OCI-LY3 (cell line): ENCODE measurements at regions not wholly inside any gene's neighbourhood (a gene's known extent, or its start where the extent isn't known, plus 50 kb on each side); places are given as distances from the start of the nearest gene placed in this dataset.
"Not testable (repeated sequence)": the region's sequence is repeated elsewhere in the genome, so short reads cannot be mapped to it uniquely, and the experiment has no call there.

Experiments used
- H2AFZ ChIP-seq: fragments of 200-600, 300-600 bp; shearing (Covaris generic); 2 replicates; pipeline ENCODE4 v1.6.0; 2014; ENCODE audit warnings: antibody characterized with exemption, low read depth, low read length
- H3K27ac ChIP-seq: fragments of 200-600, 300-600 bp; sonication (generic); 2 replicates; pipeline ENCODE4 v1.5.1; 2014; ENCODE audit warnings: mild to moderate bottlenecking, low read length, moderate library complexity, mixed read lengths
- H3K27me3 ChIP-seq: fragments of 200-600, 300-600 bp; sonication (generic); 2 replicates; pipeline ENCODE4 v1.6.1; 2014; ENCODE audit warnings: low read depth, low read length, mixed read lengths
- H3K36me3 ChIP-seq: fragments of 200-600, 300-600 bp; sonication (generic); replicated peaks from 2 replicates; pipeline ENCODE3; 2014; ENCODE audit warnings: low read depth, low read length, mixed read lengths
- H3K4me1 ChIP-seq: fragments of 300-600, 200-600 bp; sonication (generic); 2 replicates; pipeline ENCODE4 v1.6.1; 2014; ENCODE audit warnings: low read length, mixed read lengths
- H3K4me2 ChIP-seq: fragments of 200-600, 300-600 bp; sonication (generic); 2 replicates; pipeline ENCODE4 v1.6.1; 2014; ENCODE audit warnings: low read length, mixed read lengths
- H3K4me3 ChIP-seq: fragments of 300-600, 200-600 bp; sonication (generic); 2 replicates; pipeline ENCODE4 v1.5.1; 2014; ENCODE audit warnings: antibody characterized with exemption, mild to moderate bottlenecking, low read length, moderate library complexity
- H3K79me2 ChIP-seq: fragments of 300-600, 200-600 bp; shearing (Covaris generic); 2 replicates; pipeline ENCODE4 v1.6.1; 2014; ENCODE audit warnings: mild to moderate bottlenecking, low read length, mixed read lengths
- H3K9ac ChIP-seq: fragments of 300-600, 200-600 bp; shearing (Covaris generic); 2 replicates; pipeline ENCODE4 v1.6.0; 2014; ENCODE audit warnings: mild to moderate bottlenecking, low read length, moderate library complexity
- H3K9me3 ChIP-seq: fragments of 200-600, 300-600 bp; shearing (Covaris generic); 2 replicates; pipeline ENCODE4 v1.6.1; 2014; ENCODE audit warnings: low read length, mixed read lengths; ENCODE audit not compliant: insufficient read depth
- H4K20me1 ChIP-seq: fragments of 200-600, 300-600 bp; sonication (generic); 2 replicates; pipeline ENCODE4 v1.6.1; 2016; ENCODE audit warnings: low read length, mixed read lengths; ENCODE audit not compliant: insufficient read depth
- CTCF ChIP-seq: fragments of 200-600, 300-600 bp; sonication (generic); IDR thresholded peaks from 2 replicates; pipeline ENCODE4 v1.5.1; 2014; ENCODE audit warnings: antibody characterized with exemption, low read length, low read depth

- H3K4me3 ChIP-seq, H3K9me3 ChIP-seq, H3K27me3 ChIP-seq, H2AFZ ChIP-seq, H3K36me3 ChIP-seq, H3K79me2 ChIP-seq, H3K9ac ChIP-seq, H3K27ac ChIP-seq, H4K20me1 ChIP-seq, H3K4me2 ChIP-seq: not testable (repeated sequence)
- H3K4me1 ChIP-seq: peaks cover 16% of the 10 kb centered on the region
Observed at GRCh38 chr9:42437057-42437759, 253.7 kb downstream of the SPATA31A6 start.

- H3K79me2 ChIP-seq: not testable (repeated sequence)
- peaks cover 21% of the 10 kb centered on the region for H3K4me1 ChIP-seq
Observed at GRCh38 chr9:42442680-42443079, 259.2 kb downstream of the SPATA31A6 start.

GRCh38 chr9:42443414-42443813 is 260.0 kb downstream of the SPATA31A6 start:
- not testable (repeated sequence) for H2AFZ ChIP-seq, H4K20me1 ChIP-seq, H3K79me2 ChIP-seq, H3K9me3 ChIP-seq, H3K9ac ChIP-seq, H3K36me3 ChIP-seq, H3K27me3 ChIP-seq
- Histone ChIP-seq H3K27ac (peak overlapping the region; percentile 44), H3K4me2 (peak overlapping the region; percentile 42), H3K4me1 (peaks cover 21% of the 10 kb centered on the region), H3K4me3 (0 out of 2 replicates have a peak overlapping the region, but pooled peaks have one; percentile 4)

More at GRCh38 chr9:42442680-42443079, 259.2 kb downstream of the SPATA31A6 start:
- H3K36me3 ChIP-seq, H3K4me3 ChIP-seq, H4K20me1 ChIP-seq, H2AFZ ChIP-seq, H3K27ac ChIP-seq, H3K9ac ChIP-seq, H3K4me2 ChIP-seq, H3K9me3 ChIP-seq, H3K27me3 ChIP-seq: not testable (repeated sequence)

- not testable (repeated sequence) for H3K9me3 ChIP-seq, H3K27me3 ChIP-seq, H3K27ac ChIP-seq, H3K4me2 ChIP-seq, H3K9ac ChIP-seq, H2AFZ ChIP-seq, H3K4me1 ChIP-seq, H3K36me3 ChIP-seq, H3K4me3 ChIP-seq, H4K20me1 ChIP-seq, H3K79me2 ChIP-seq
Observed at GRCh38 chr9:42461436-42461835, 278.0 kb downstream of the SPATA31A6 start.

- H3K79me2 ChIP-seq, H3K27me3 ChIP-seq, H3K4me3 ChIP-seq, H3K9ac ChIP-seq, H2AFZ ChIP-seq, H3K27ac ChIP-seq, H3K36me3 ChIP-seq, H4K20me1 ChIP-seq, H3K9me3 ChIP-seq, H3K4me1 ChIP-seq, H3K4me2 ChIP-seq: not testable (repeated sequence)
Observed at GRCh38 chr9:42461863-42462262, 278.4 kb downstream of the SPATA31A6 start.

- H3K79me2 ChIP-seq, H4K20me1 ChIP-seq, H3K4me2 ChIP-seq, H3K27me3 ChIP-seq, H3K9ac ChIP-seq, H3K4me3 ChIP-seq, H2AFZ ChIP-seq, H3K4me1 ChIP-seq, H3K36me3 ChIP-seq, H3K9me3 ChIP-seq, H3K27ac ChIP-seq: not testable (repeated sequence)
Observed at GRCh38 chr9:42463981-42464380, 280.5 kb downstream of the SPATA31A6 start.

- H3K79me2 ChIP-seq, H3K4me3 ChIP-seq, H3K27ac ChIP-seq, H3K36me3 ChIP-seq, H3K4me2 ChIP-seq, H3K9me3 ChIP-seq, H4K20me1 ChIP-seq, H3K9ac ChIP-seq, H3K4me1 ChIP-seq, H3K27me3 ChIP-seq: not testable (repeated sequence)
- H2AFZ ChIP-seq: peak overlapping the region; percentile 35; the same call in 1 of the 2 replicates
- TF ChIP-seq CTCF: peak; percentile 92
Observed at GRCh38 chr9:42470577-42470976, 287.1 kb downstream of the SPATA31A6 start.

- H3K4me2 ChIP-seq, H3K36me3 ChIP-seq, H3K27ac ChIP-seq, H2AFZ ChIP-seq, H4K20me1 ChIP-seq, H3K9ac ChIP-seq, H3K4me3 ChIP-seq, H3K27me3 ChIP-seq, H3K9me3 ChIP-seq, H3K4me1 ChIP-seq, H3K79me2 ChIP-seq: not testable (repeated sequence)
Observed at GRCh38 chr9:42490989-42491388, 307.5 kb downstream of the SPATA31A6 start.

GRCh38 chr9:42502620-42503264 is 319.3 kb downstream of the SPATA31A6 start:
- H3K4me3 ChIP-seq, H3K4me1 ChIP-seq: not testable (repeated sequence)

More at GRCh38 chr9:42502620-42503264, 319.3 kb downstream of the SPATA31A6 start:
- not testable (repeated sequence) for H2AFZ ChIP-seq, H4K20me1 ChIP-seq, H3K27me3 ChIP-seq, H3K9ac ChIP-seq, H3K4me2 ChIP-seq, H3K36me3 ChIP-seq, H3K9me3 ChIP-seq, H3K27ac ChIP-seq, H3K79me2 ChIP-seq
